ENCODE measurements at regions not wholly inside any gene's neighbourhood (a gene's known extent, or its start where the extent isn't known, plus 50 kb on each side); places are given as distances from the start of the nearest gene placed in this dataset.

DNA sequence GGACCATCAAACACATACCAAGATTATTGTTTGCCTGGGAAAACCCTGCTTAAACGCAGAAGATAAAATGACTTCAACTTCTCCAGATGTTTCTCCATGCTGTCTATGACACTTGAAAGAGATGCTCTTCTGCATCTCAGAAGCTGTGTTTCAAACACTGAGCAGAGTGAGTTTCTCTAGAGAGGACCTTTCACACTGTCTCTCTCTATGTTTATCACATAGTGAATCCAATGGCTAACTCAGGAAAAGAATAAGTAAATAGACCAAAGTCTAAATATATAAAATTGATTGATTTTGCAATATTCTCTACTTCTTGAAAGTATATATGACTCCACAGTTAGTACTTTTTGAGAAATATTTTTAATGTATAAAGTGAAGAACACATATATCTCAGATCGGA lies 325.6 kb upstream of the USP15 start:
- ChIA-PET CTCF (ENCODE audit: low intra/inter-chr PET ratio) (no interaction called here), POLR2A (no interaction called here)
- no peaks in the 10 kb centered on the region for H3K79me2 ChIP-seq (ENCODE audit: control insufficient read depth, insufficient read depth, low read length)
- no peak overlapping the region for H2AFZ ChIP-seq (ENCODE audit: low read depth, low read length)
- H3K9me1 ChIP-seq (ENCODE audit: control insufficient read depth, insufficient read depth, low read length), result no peaks in the 10 kb centered on the region
- no peak for DNase-seq (ENCODE audit: extremely low read depth in 1 of 4, low spot score in 3 of 4)
- no peak overlapping the region for H3K27ac ChIP-seq (ENCODE audit: extremely low read depth, low read depth, low read length)
- H3K9ac ChIP-seq (ENCODE audit: insufficient read depth in 1 of 2, low read depth in 2 of 2, low read length in 2 of 2), result no peak overlapping the region
- TF ChIP-seq SLC30A9 (CRISPR knock-in tag; IDR thresholded peaks at IDR 0.05) (no peak), ZNF184 (CRISPR knock-in tag; IDR thresholded peaks at IDR 0.05) (no peak)
- TF ChIP-seq, protein P1, sequence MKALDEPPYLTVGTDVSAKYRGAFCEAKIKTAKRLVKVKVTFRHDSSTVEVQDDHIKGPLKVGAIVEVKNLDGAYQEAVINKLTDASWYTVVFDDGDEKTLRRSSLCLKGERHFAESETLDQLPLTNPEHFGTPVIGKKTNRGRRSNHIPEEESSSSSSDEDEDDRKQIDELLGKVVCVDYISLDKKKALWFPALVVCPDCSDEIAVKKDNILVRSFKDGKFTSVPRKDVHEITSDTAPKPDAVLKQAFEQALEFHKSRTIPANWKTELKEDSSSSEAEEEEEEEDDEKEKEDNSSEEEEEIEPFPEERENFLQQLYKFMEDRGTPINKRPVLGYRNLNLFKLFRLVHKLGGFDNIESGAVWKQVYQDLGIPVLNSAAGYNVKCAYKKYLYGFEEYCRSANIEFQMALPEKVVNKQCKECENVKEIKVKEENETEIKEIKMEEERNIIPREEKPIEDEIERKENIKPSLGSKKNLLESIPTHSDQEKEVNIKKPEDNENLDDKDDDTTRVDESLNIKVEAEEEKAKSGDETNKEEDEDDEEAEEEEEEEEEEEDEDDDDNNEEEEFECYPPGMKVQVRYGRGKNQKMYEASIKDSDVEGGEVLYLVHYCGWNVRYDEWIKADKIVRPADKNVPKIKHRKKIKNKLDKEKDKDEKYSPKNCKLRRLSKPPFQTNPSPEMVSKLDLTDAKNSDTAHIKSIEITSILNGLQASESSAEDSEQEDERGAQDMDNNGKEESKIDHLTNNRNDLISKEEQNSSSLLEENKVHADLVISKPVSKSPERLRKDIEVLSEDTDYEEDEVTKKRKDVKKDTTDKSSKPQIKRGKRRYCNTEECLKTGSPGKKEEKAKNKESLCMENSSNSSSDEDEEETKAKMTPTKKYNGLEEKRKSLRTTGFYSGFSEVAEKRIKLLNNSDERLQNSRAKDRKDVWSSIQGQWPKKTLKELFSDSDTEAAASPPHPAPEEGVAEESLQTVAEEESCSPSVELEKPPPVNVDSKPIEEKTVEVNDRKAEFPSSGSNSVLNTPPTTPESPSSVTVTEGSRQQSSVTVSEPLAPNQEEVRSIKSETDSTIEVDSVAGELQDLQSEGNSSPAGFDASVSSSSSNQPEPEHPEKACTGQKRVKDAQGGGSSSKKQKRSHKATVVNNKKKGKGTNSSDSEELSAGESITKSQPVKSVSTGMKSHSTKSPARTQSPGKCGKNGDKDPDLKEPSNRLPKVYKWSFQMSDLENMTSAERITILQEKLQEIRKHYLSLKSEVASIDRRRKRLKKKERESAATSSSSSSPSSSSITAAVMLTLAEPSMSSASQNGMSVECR (CRISPR knock-in tag; IDR thresholded peaks at IDR 0.05), result no peak
- TF ChIP-seq, protein P2, sequence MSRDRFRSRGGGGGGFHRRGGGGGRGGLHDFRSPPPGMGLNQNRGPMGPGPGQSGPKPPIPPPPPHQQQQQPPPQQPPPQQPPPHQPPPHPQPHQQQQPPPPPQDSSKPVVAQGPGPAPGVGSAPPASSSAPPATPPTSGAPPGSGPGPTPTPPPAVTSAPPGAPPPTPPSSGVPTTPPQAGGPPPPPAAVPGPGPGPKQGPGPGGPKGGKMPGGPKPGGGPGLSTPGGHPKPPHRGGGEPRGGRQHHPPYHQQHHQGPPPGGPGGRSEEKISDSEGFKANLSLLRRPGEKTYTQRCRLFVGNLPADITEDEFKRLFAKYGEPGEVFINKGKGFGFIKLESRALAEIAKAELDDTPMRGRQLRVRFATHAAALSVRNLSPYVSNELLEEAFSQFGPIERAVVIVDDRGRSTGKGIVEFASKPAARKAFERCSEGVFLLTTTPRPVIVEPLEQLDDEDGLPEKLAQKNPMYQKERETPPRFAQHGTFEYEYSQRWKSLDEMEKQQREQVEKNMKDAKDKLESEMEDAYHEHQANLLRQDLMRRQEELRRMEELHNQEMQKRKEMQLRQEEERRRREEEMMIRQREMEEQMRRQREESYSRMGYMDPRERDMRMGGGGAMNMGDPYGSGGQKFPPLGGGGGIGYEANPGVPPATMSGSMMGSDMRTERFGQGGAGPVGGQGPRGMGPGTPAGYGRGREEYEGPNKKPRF (IDR thresholded peaks at IDR 0.05; ENCODE audit: low read depth, low read length), result no peak
- TF ChIP-seq, protein P3, sequence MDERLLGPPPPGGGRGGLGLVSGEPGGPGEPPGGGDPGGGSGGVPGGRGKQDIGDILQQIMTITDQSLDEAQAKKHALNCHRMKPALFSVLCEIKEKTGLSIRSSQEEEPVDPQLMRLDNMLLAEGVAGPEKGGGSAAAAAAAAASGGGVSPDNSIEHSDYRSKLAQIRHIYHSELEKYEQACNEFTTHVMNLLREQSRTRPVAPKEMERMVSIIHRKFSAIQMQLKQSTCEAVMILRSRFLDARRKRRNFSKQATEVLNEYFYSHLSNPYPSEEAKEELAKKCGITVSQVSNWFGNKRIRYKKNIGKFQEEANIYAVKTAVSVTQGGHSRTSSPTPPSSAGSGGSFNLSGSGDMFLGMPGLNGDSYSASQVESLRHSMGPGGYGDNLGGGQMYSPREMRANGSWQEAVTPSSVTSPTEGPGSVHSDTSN (CRISPR knock-in tag; IDR thresholded peaks at IDR 0.05; ENCODE audit: low read depth), result no peak
- TF ChIP-seq, protein P3 (tag; conservative IDR thresholded peaks at IDR 0.05; ENCODE audit: low read depth), result no peak
- H3K4me1 ChIP-seq (replicated peaks in 1 of 2; ENCODE audit: control insufficient read depth in 2 of 2, insufficient read depth in 2 of 2, low read length in 2 of 2), result no peaks in the 10 kb centered on the region
- BruUV-seq (replicated peaks), result no TSS peak
- WGBS (ENCODE audit: insufficient coverage, low coverage, missing lambda C conversion rate), result 0% methylated on average over 2 of the region's 2 CpGs
- H3K4me3 ChIP-seq, result no peak overlapping the region
- no peaks in the 10 kb centered on the region for H3K27me3 ChIP-seq (ENCODE audit: control insufficient read depth in 2 of 2, insufficient read depth in 2 of 2, low read length in 2 of 2)
- no peaks in the 10 kb centered on the region for H4K20me1 ChIP-seq (replicated peaks; ENCODE audit: control insufficient read depth, insufficient read depth, low read length)
- no peaks in the 10 kb centered on the region for H3K9me3 ChIP-seq (replicated peaks; ENCODE audit: control insufficient read depth, insufficient read depth, low read depth, low read length)
- no peak for FAIRE-seq
- no peak overlapping the region for H3K4me2 ChIP-seq (ENCODE audit: insufficient read depth, low read length)
- H3K36me3 ChIP-seq (ENCODE audit: control insufficient read depth, insufficient read depth, low read length), result no peaks in the 10 kb centered on the region
- intact Hi-C loops (cut with micrococcal nuclease), result no loop called here
- no peak for ATAC-seq
- in situ Hi-C loops (cut with MboI), result no loop called here

Measured in K562 (cell line).